ENCODE measurements at regions not wholly inside any gene's neighbourhood (a gene's known extent, or its start where the extent isn't known, plus 50 kb on each side); places are given as distances from the start of the nearest gene placed in this dataset.

GRCh38 chr5:104241046-104241445 lies 678.5 kb upstream of the NUDT12 start:
- no peak overlapping the region for H3K4me3 ChIP-seq (ENCODE audit: low read length)
- no peak for DNase-seq (ENCODE audit: low read depth)
- no peak for TF ChIP-seq CTCF (conservative IDR thresholded peaks at IDR 0.05; ENCODE audit: low read length)

DNA sequence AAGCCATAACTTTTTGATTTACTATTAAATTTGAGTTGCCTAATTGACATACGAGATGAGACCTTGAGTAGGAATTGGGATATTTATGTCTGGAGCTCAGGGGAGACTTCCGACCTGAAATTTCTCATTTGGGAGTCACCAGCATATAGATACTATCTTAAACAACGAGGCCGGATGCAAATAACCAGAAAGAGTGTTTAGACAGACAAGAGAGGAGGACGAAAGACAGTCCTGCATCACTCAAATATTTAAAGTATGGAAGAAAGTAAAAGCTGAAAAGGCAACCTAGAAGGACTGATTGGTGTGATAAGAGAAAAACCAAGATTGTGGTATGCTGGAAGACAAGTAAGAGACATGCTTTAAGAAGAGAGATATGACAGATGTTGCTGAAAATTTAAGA lies 675.0 kb upstream of the NUDT12 start:
- H3K4me3 ChIP-seq (ENCODE audit: low read length), result no peak overlapping the region
- no peak for TF ChIP-seq CTCF (conservative IDR thresholded peaks at IDR 0.05; ENCODE audit: low read length)
- DNase-seq (ENCODE audit: low read depth), result no peak

DNA sequence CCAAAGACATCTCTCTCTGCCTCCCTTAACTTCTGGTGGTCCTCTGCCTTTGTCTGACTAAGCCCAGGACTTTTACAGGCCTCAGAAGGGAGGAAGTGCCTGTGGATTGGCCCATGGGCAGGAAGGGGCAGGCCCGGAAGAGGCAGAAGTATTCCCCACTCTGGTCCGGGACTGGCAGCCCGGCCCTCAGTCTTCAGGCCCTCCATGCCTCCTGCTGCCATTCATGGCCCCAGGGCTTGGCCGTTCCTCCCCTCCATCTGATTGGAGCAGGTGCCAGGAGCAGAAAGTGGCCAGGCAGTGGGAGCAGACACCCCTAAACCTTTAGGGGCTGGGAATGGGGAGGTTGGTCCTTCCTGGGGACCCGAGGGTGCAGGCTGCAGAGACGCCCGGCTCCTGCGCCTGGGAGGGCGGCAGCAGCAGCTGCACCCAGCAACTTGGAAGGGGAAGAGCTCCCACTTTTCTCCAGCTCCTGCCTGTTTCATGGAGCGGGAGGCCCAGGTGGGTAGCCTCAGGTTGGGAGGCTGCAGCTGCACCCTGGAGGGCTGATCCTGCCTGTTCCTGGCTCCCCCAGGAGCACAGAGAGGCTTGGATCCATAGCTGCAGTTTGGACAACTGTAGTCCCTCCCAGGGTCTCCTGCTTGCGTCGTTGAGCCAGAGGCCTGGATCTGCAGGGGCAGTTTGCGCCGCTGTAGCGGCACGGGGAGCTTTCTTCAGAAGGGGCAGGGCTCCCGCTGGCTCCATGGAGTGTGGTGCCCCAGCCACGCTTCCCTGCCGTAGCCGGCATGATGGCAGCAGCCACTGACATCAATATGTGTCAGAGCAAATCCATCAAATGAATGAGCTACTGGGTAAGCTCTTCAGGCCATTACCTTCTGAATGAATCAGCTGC lies 661.5 kb upstream of the NUDT12 start:
- TF ChIP-seq CTCF (conservative IDR thresholded peaks at IDR 0.05; ENCODE audit: low read length), result no peak
- no peak for DNase-seq (ENCODE audit: low read depth)
- no peak overlapping the region for H3K4me3 ChIP-seq (ENCODE audit: low read length)

DNA sequence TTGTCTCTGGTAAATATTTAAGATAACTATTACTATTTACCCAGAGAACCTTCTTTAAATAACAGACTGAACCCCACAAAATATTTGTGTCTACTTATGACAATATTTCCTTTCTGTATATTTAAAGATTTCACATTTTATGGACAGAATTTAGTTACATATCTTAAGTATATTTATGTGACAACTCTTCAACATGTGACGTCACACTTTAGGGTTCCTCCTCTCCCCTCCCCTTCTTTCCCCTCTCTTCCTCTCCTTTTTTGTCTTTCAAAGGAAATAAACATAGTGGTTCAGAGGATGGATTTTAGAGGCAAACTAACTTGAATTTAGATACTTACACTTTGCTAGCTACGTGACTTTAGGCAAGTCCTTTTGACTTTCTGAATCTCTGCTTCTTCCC lies 655.6 kb upstream of the NUDT12 start:
- no peak overlapping the region for H3K4me3 ChIP-seq (ENCODE audit: low read length)
- no peak for TF ChIP-seq CTCF (conservative IDR thresholded peaks at IDR 0.05; ENCODE audit: low read length)
- DNase-seq (ENCODE audit: low read depth), result no peak

DNA sequence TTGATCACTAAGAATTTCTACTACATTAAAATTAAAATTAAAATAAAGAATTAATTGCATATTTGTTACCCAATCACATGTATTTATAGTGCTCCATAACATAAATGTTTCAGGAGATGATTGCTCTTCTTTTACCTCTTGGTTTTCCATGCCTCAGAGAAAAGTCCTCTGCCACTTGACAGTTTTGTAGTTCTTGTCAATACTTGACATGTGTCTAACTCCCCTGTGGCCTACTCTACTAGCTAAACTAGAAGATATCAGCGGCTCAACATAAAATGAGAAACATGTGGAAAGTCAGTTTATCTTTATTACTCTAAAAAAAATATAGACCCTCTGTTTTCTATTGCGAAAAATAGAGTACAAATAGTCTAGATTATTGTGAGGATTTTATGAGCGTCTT lies 650.6 kb upstream of the NUDT12 start:
- TF ChIP-seq CTCF (conservative IDR thresholded peaks at IDR 0.05; ENCODE audit: low read length), result no peak
- H3K4me3 ChIP-seq (ENCODE audit: low read length), result no peak overlapping the region
- DNase-seq (ENCODE audit: low read depth), result no peak

- DNase-seq (ENCODE audit: low read depth), result no peak
- no peak overlapping the region for H3K4me3 ChIP-seq (ENCODE audit: low read length)
- no peak for TF ChIP-seq CTCF (conservative IDR thresholded peaks at IDR 0.05; ENCODE audit: low read length)
These were observed 637.2 kb upstream of the NUDT12 start for GRCh38 chr5:104199771-104200170.

GRCh38 chr5:104198156-104198555 lies 635.6 kb upstream of the NUDT12 start:
- no peak overlapping the region for H3K4me3 ChIP-seq (ENCODE audit: low read length)
- no peak for DNase-seq (ENCODE audit: low read depth)
- no peak for TF ChIP-seq CTCF (conservative IDR thresholded peaks at IDR 0.05; ENCODE audit: low read length)
